K562 (cell line): ENCODE measurements at regions not wholly inside any gene's neighbourhood (a gene's known extent, or its start where the extent isn't known, plus 50 kb on each side); places are given as distances from the start of the nearest gene placed in this dataset.

Experiments used
- ATAC-seq: fragments of 200-7000 bp; cut with Tn5 transposase; 3 replicates; pipeline ENCODE4 v1.9.1; 2020; ENCODE audit warnings: moderate library complexity
- BruUV-seq: library from RNA; stranded (reverse); fragments of 400-500 nt; replicated peaks from 2 replicates; lab custom pipeline; 2021; lab: Mats Ljungman, UMichigan
- CTCF ChIA-PET: fragments of 300-600 bp; formaldehyde crosslinking; extraction: SDS; loops from one replicate; lab custom pipeline; 2021; ENCODE audit warnings: low intra/inter-chr PET ratio; lab: Yijun Ruan, JAX
- POLR2A ChIA-PET: fragments of 300-600, 350-650 bp; sonication (Branson Sonifier 250); formaldehyde crosslinking; extraction: SDS; loops from one replicate; lab custom pipeline; 2021; ENCODE audit warnings: antibody characterized with exemption, inconsistent platforms; lab: Yijun Ruan, JAX
- DNase-seq, 4 experiments: peaks; one replicate each; pipeline versions ENCODE4 v3.0.0 to v3.0.0-alpha.2; 2011 to 2018; ENCODE audit warnings: low spot score in 3 of 4, mixed read lengths in 3 of 4; ENCODE audit errors: extremely low read depth in 1 of 4
- FAIRE-seq: peaks from 2 replicates; lab custom pipeline; 2011; peaks lifted over from hg19 to GRCh38; lab: Jason Lieb, UNC
- H2AFZ ChIP-seq: 2 replicates; pipeline ENCODE4 v1.6.0; 2011; ENCODE audit warnings: low read depth, low read length, control low read depth, inconsistent platforms
- H3K27ac ChIP-seq: fragments of 200-600 bp; 3 replicates; pipeline ENCODE4 v1.8.0; 2011; ENCODE audit warnings: low read depth, mild to moderate bottlenecking, control low read depth, inconsistent platforms, low read length, moderate library complexity, mixed read lengths; ENCODE audit errors: extremely low read depth
- H3K27me3 ChIP-seq, 2 experiments: fragments of 300-600 bp in 1 of 2; 2 replicates in 1 of 2; 3 replicates in 1 of 2; pipeline versions ENCODE4 v1.6.0 to v1.8.0; 2011; ENCODE audit warnings: inconsistent platforms in 2 of 2, low read length in 2 of 2, mild to moderate bottlenecking in 1 of 2, mixed read lengths in 1 of 2, moderate library complexity in 1 of 2; ENCODE audit not compliant: control insufficient read depth in 2 of 2, insufficient read depth in 2 of 2
- H3K36me3 ChIP-seq: fragments of 300-600 bp; 3 replicates; pipeline ENCODE4 v1.8.0; 2011; ENCODE audit warnings: mild to moderate bottlenecking, low read length, inconsistent platforms; ENCODE audit not compliant: control insufficient read depth, insufficient read depth
- H3K4me1 ChIP-seq, 2 experiments: fragments of 200-600 bp in 1 of 2; replicated peaks in 1 of 2; 2 replicates in 1 of 2; 3 replicates in 1 of 2; pipeline versions ENCODE4 v1.5.1 to v1.8.0; 2011; ENCODE audit warnings: inconsistent platforms in 2 of 2, low read length in 2 of 2, mild to moderate bottlenecking in 1 of 2, mixed read lengths in 1 of 2, moderate library complexity in 1 of 2; ENCODE audit not compliant: control insufficient read depth in 2 of 2, insufficient read depth in 2 of 2
- H3K4me2 ChIP-seq: 2 replicates; pipeline ENCODE4 v1.6.1; 2011; ENCODE audit warnings: low read length, control low read depth, inconsistent platforms, mixed read lengths; ENCODE audit not compliant: insufficient read depth
- H3K4me3 ChIP-seq: fragments of 200-600 bp; sonication (generic), shearing (Covaris generic); 2 replicates; pipeline ENCODE4 v1.5.1; 2016; ENCODE audit warnings: control low read depth, inconsistent platforms
- H3K79me2 ChIP-seq: fragments of 200-600 bp; 3 replicates; pipeline ENCODE4 v1.8.0; 2011; ENCODE audit warnings: low read length, inconsistent platforms; ENCODE audit not compliant: control insufficient read depth, insufficient read depth
- H3K9ac ChIP-seq, 2 experiments: 2 replicates each; pipeline versions ENCODE4 v1.6.0 to v1.6.1; 2011; ENCODE audit warnings: low read depth in 2 of 2, low read length in 2 of 2, control low read depth in 1 of 2, inconsistent platforms in 1 of 2, mild to moderate bottlenecking in 1 of 2, mixed read lengths in 1 of 2; ENCODE audit not compliant: insufficient read depth in 1 of 2
- H3K9me1 ChIP-seq: one replicate; pipeline ENCODE4 v1.6.0; 2011; ENCODE audit warnings: inconsistent platforms, mild to moderate bottlenecking, low read length, moderate library complexity; ENCODE audit not compliant: control insufficient read depth, insufficient read depth
- H3K9me3 ChIP-seq: replicated peaks from 2 replicates; pipeline ENCODE4 v1.5.1; 2011; ENCODE audit warnings: low read depth, low read length, inconsistent platforms; ENCODE audit not compliant: control insufficient read depth, insufficient read depth
- H4K20me1 ChIP-seq: replicated peaks from 2 replicates; pipeline ENCODE4 v1.6.1; 2011; ENCODE audit warnings: low read length, inconsistent platforms, mixed read lengths; ENCODE audit not compliant: control insufficient read depth, insufficient read depth
- CBX8 ChIP-seq: fragments of 200-600 bp; sonication (generic); IDR thresholded peaks from 2 replicates; pipeline ENCODE4 v1.6.1; 2012; ENCODE audit warnings: borderline replicate concordance, mixed run types, low read depth, mild to moderate bottlenecking, moderate library complexity, mixed read lengths, low read length, control low read depth, inconsistent platforms; ENCODE audit not compliant: poor library complexity, severe bottlenecking; ENCODE audit errors: extremely low read depth
- FOSL1 ChIP-seq: fragments of 200-800 bp; sonication (Bioruptor generic); conservative IDR thresholded peaks from 2 replicates; pipeline ENCODE4 v1.6.1; 2016; ENCODE audit warnings: missing genetic modification characterization, missing compliant biosample characterization
- FOXK1 ChIP-seq: sonication (generic); formaldehyde crosslinking; IDR thresholded peaks from 2 replicates; pipeline ENCODE4 v1.8.0; 2022; ENCODE audit warnings: missing genetic modification reagents, mild to moderate bottlenecking, borderline replicate concordance
- HLTF ChIP-seq: fragments of 450-650 bp; IDR thresholded peaks from 2 replicates; pipeline ENCODE4 v1.6.1; 2016
- NR1H2 ChIP-seq: sonication (generic); formaldehyde crosslinking; IDR thresholded peaks from 2 replicates; pipeline ENCODE4 v1.4.0; 2020; ENCODE audit warnings: mild to moderate bottlenecking, missing genetic modification reagents
- POLR2H ChIP-seq: IDR thresholded peaks from 2 replicates; pipeline ENCODE4 v1.6.1; 2016; ENCODE audit warnings: missing genetic modification characterization, low read depth, mild to moderate bottlenecking, control low read depth, missing compliant biosample characterization, moderate library complexity
- RBM22 ChIP-seq: fragments of 200-400 bp; formaldehyde crosslinking; IDR thresholded peaks from 2 replicates; pipeline ENCODE4 v1.6.1; 2018; ENCODE audit warnings: low read length, low read depth; ENCODE audit not compliant: poor library complexity, severe bottlenecking
- RFX5 ChIP-seq: IDR thresholded peaks from 2 replicates; pipeline ENCODE4 v1.6.1; 2011; ENCODE audit warnings: low read depth, mild to moderate bottlenecking, improper control_type of control experiment, low read length
- SREBF1 ChIP-seq: fragments of 150-350 bp; IDR thresholded peaks from 2 replicates; pipeline ENCODE4 v1.6.1; 2014; ENCODE audit warnings: antibody characterized with exemption, low read depth, low read length, borderline replicate concordance
- SRSF1 ChIP-seq: fragments of 200-400 bp; formaldehyde crosslinking; IDR thresholded peaks from 2 replicates; pipeline ENCODE4 v1.6.1; 2017; ENCODE audit warnings: mild to moderate bottlenecking, low read depth, low read length, moderate library complexity
- ZBTB8A ChIP-seq: fragments of 450-650 bp; IDR thresholded peaks from 2 replicates; pipeline ENCODE4 v1.6.1; 2018; ENCODE audit warnings: mild to moderate bottlenecking, moderate library complexity; ENCODE audit not compliant: partially characterized antibody
- ZFP1 ChIP-seq: fragments of 450-650 bp; formaldehyde crosslinking; IDR thresholded peaks from 2 replicates; pipeline ENCODE4 v1.4.0; 2020; ENCODE audit warnings: mild to moderate bottlenecking, mixed read lengths
- ZFP30 ChIP-seq: fragments of 250-450 bp; sonication (Bioruptor Pico); IDR thresholded peaks from 2 replicates; pipeline ENCODE4 v1.8.0; 2022; ENCODE audit warnings: moderate library complexity, mild to moderate bottlenecking, inconsistent platforms, borderline replicate concordance
- ZFP91 ChIP-seq: sonication (generic); formaldehyde crosslinking; IDR thresholded peaks from 2 replicates; pipeline ENCODE4 v1.8.0; 2022; ENCODE audit warnings: mild to moderate bottlenecking, missing genetic modification reagents
- ZNF133 ChIP-seq: fragments of 250-450 bp; sonication (Bioruptor Pico); IDR thresholded peaks from 2 replicates; pipeline ENCODE4 v1.4.0; 2020; ENCODE audit warnings: mild to moderate bottlenecking
- ZNF134 ChIP-seq: fragments of 250-450 bp; sonication (Bioruptor Pico); conservative IDR thresholded peaks from 2 replicates; pipeline ENCODE4 v1.4.0; 2020
- ZNF174 ChIP-seq: fragments of 250-450 bp; sonication (Bioruptor Pico); IDR thresholded peaks from 2 replicates; pipeline ENCODE4 v1.4.0; 2020; ENCODE audit warnings: mild to moderate bottlenecking
- ZNF316 ChIP-seq: fragments of 450-650 bp; IDR thresholded peaks from 2 replicates; pipeline ENCODE4 v1.6.1; 2016
- ZNF324 ChIP-seq: fragments of 250-450 bp; sonication (Bioruptor Pico); IDR thresholded peaks from 2 replicates; pipeline ENCODE4 v1.4.0; 2020; ENCODE audit warnings: mild to moderate bottlenecking
- ZNF76 ChIP-seq: fragments of 250-450 bp; sonication (Bioruptor Pico); IDR thresholded peaks from 2 replicates; pipeline ENCODE4 v1.4.0; 2020; ENCODE audit warnings: mild to moderate bottlenecking, moderate library complexity, borderline replicate concordance
- WGBS: fragments of 100-300 bp; shearing (Covaris generic); methylation state at CpG from one replicate; pipeline ENCODE4 v1.1.6; 2016; ENCODE audit warnings: low coverage, mixed read lengths; ENCODE audit not compliant: insufficient coverage; ENCODE audit errors: missing lambda C conversion rate; 5-methylcytosine and 5-hydroxymethylcytosine counted together
- in situ Hi-C: fragments of 300-500 bp; cut with MboI; formaldehyde crosslinking; loops from 4 replicates; pipeline ENCODE4 v1.15.0; 2018; ENCODE audit warnings: inconsistent platforms, mixed read lengths
- intact Hi-C: fragments of 100-400 bp; cut with micrococcal nuclease; formaldehyde crosslinking; loops from 2 replicates; pipeline ENCODE4 v1.14.2; 2022
- TF ChIP-seq, protein P1 (sequence below): fragments of 250-450 bp; sonication (Bioruptor Pico); IDR thresholded peaks from 2 replicates; pipeline ENCODE4 v1.5.0; 2020; ENCODE audit warnings: mild to moderate bottlenecking

GRCh38 chr10:42938351-42938750 is 138.5 kb upstream of the RET start (continued):
- TF ChIP-seq ZBTB8A, result no peak
- no peak for TF ChIP-seq NR1H2
- TF ChIP-seq ZNF316, result no peak

DNA sequence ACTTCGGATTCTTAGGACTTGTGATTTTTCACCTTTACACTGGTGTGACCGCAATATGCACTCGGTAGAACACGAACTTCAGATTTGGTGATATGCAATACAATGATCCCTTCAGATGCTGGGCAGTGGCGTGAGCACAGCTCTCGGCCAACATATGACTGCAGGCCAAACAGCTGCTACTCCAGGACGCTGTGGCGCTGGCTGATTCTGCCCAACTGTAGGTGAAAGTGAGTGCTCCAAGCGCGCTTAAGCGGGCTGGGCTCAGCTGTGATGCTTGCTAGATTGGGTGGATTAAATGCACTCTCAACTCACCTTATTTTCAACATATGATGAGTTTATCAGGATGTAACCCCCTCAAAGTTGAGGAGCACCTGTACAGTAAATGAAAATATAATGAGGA is 137.6 kb upstream of the RET start:
- BruUV-seq, result no TSS peak
- Histone ChIP-seq H3K36me3 (no peaks in the 10 kb centered on the region), H3K4me1 (peaks cover 0 to 1% of the 10 kb centered on the region in 2 experiments; a peak in 1 of 5 replicates), H3K79me2 (no peaks in the 10 kb centered on the region), H3K9me3 (no peaks in the 10 kb centered on the region), H4K20me1 (no peaks in the 10 kb centered on the region; the same call in 1 of the 2 replicates), H3K9me1 (no peaks in the 10 kb centered on the region), H3K4me3 (no peak overlapping the region), H3K27ac (no peak overlapping the region), H3K4me2 (no peak overlapping the region), H3K27me3 (peaks cover 0 to 50% of the 10 kb centered on the region in 2 experiments; a peak in 2 of 5 replicates), H2AFZ (no peak overlapping the region), H3K9ac (no peak overlapping the region)
- DNase-seq (no peak), ATAC-seq (no peak), FAIRE-seq (no peak)
- CTCF ChIA-PET, result no interaction called here
- in situ Hi-C loops, result no loop called here
- POLR2A ChIA-PET, result no interaction called here
- intact Hi-C loops, result no loop called here
- 8% methylated on average over 11 of the region's 11 CpGs for WGBS
- TF ChIP-seq POLR2H (no peak), ZFP1 (no peak), ZNF134 (no peak), RBM22 (no peak), ZNF76 (CRISPR knock-in tag) (no peak), SREBF1 (no peak), HLTF (no peak), ZNF174 (no peak), FOXK1 (CRISPR knock-in tag) (no peak), SRSF1 (no peak), ZFP91 (CRISPR knock-in tag) (no peak), ZNF133 (CRISPR knock-in tag) (no peak), ZFP30 (CRISPR knock-in tag) (no peak), CBX8 (no peak), FOSL1 (tag) (no peak), ZNF324 (CRISPR knock-in tag) (no peak), RFX5 (no peak)
- TF ChIP-seq, protein P1, sequence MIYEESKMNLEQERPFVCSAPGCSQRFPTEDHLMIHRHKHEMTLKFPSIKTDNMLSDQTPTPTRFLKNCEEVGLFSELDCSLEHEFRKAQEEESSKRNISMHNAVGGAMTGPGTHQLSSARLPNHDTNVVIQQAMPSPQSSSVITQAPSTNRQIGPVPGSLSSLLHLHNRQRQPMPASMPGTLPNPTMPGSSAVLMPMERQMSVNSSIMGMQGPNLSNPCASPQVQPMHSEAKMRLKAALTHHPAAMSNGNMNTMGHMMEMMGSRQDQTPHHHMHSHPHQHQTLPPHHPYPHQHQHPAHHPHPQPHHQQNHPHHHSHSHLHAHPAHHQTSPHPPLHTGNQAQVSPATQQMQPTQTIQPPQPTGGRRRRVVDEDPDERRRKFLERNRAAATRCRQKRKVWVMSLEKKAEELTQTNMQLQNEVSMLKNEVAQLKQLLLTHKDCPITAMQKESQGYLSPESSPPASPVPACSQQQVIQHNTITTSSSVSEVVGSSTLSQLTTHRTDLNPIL (CRISPR knock-in tag), result no peak
